ENCODE measurements at regions not wholly inside any gene's neighbourhood (a gene's known extent, or its start where the extent isn't known, plus 50 kb on each side); places are given as distances from the start of the nearest gene placed in this dataset.

DNA sequence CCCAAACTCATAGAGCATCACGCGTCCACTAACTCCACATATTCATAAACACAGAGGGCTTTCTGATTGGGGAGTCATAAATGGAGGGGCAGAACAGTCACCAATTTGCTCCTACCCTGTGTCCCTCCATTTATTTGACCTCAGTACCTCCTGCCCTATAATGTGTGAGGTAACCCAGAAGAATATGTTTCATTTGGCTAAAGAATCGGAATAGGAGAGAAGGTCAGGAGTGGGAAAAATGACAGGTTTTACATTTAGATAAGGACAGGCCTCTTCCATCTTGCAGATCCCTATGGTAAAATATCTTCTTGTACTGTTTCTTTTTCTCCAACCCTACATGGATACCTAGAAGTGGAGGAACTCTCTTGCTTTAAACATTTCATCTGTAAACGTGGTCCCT is 578.0 kb downstream of the TUSC7 start:
- TF ChIP-seq GATA3 (IDR thresholded peaks at IDR 0.05; ENCODE audit: low read depth, low read length), result no peak
- no peak for TF ChIP-seq GATA2 (IDR thresholded peaks at IDR 0.05; ENCODE audit: low read depth, low read length)
